Uterus (tissue), 3 donors: ENCODE measurements at regions not wholly inside any gene's neighbourhood (a gene's known extent, or its start where the extent isn't known, plus 50 kb on each side); places are given as distances from the start of the nearest gene placed in this dataset.

ENCODE experiments used
- DNase-seq, 2 donors: peaks; one replicate each; pipeline ENCODE4 v3.0.0-alpha.2; 2019 to 2020
- H3K27ac ChIP-seq, 2 donors: fragments of 200-600 bp; sonication (generic); 1 replicate in 1 of 2; 2 replicates in 1 of 2; pipeline ENCODE4 v1.5.1; 2016 to 2018
- H3K27me3 ChIP-seq, 2 donors: fragments of 200-600 bp; sonication (generic); one replicate each; pipeline ENCODE4 v1.5.1; 2018 to 2019; ENCODE audit warnings: control low read depth in 1 of 2
- H3K36me3 ChIP-seq, 2 donors: fragments of 200-600 bp; sonication (generic); one replicate each; pipeline ENCODE4 v1.5.1; 2019; ENCODE audit warnings: control low read depth in 1 of 2
- H3K4me1 ChIP-seq, 2 donors: fragments of 200-600 bp; sonication (generic); one replicate each; pipeline ENCODE4 v1.5.1; 2018 to 2019; ENCODE audit warnings: control low read depth in 1 of 2
- H3K4me3 ChIP-seq, 2 donors: fragments of 200-600 bp; sonication (generic); 1 replicate in 1 of 2; 2 replicates in 1 of 2; pipeline ENCODE4 v1.5.1; 2018 to 2019; ENCODE audit warnings: mild to moderate bottlenecking in 1 of 2
- H3K9me3 ChIP-seq, 2 donors: fragments of 200-600 bp; sonication (generic); one replicate each; pipeline ENCODE4 v1.5.1; 2019; ENCODE audit warnings: control low read depth in 1 of 2
- CTCF ChIP-seq, 4 experiments: fragments of 200-600 bp in 2 of 4; fragments of 450-650 bp in 2 of 4; sonication (generic) in 2 of 4; IDR thresholded peaks; one replicate each; pipeline ENCODE4 v1.5.1; 2016 to 2019; ENCODE audit warnings: antibody characterized with exemption in 4 of 4, mild to moderate bottlenecking in 2 of 4, moderate library complexity in 1 of 4
- POLR2A ChIP-seq, 2 donors: fragments of 450-650 bp; IDR thresholded peaks; one replicate each; pipeline ENCODE4 v1.6.1; 2016; ENCODE audit warnings: antibody characterized with exemption in 2 of 2, mild to moderate bottlenecking in 1 of 2, moderate library complexity in 1 of 2
- intact Hi-C: fragments of 100-400 bp; cut with DNase I; formaldehyde crosslinking; loops from one replicate; pipeline ENCODE4 v1.15.1; 2023; ENCODE audit warnings: low total_unique reads
- donor health status: DM: yes; HTN: yes; CAD: no.

GRCh38 chr2:201957091-201957490, 76.6 kb upstream of the FZD7 start:
- Histone ChIP-seq H3K27me3 (no peaks in the 10 kb centered on the region), H3K4me1 (no peaks in the 10 kb centered on the region), H3K9me3 (no peaks in the 10 kb centered on the region), H3K36me3 (no peaks in the 10 kb centered on the region), H3K27ac (no peak overlapping the region), H3K4me3 (no peak overlapping the region)
- TF ChIP-seq POLR2A (IDR thresholded peaks at IDR 0.05) (no peak), CTCF (IDR thresholded peaks at IDR 0.05) (no peak)
- intact Hi-C loops, result no loop called here
- DNase-seq, result no peak

GRCh38 chr2:201959198-201959597, 74.5 kb upstream of the FZD7 start:
- TF ChIP-seq POLR2A (IDR thresholded peaks at IDR 0.05) (no peak), CTCF (IDR thresholded peaks at IDR 0.05) (no peak)
- Histone ChIP-seq H3K9me3 (no peaks in the 10 kb centered on the region), H3K27ac (no peak overlapping the region), H3K4me3 (no peak overlapping the region), H3K27me3 (no peaks in the 10 kb centered on the region), H3K36me3 (no peaks in the 10 kb centered on the region), H3K4me1 (no peaks in the 10 kb centered on the region)
- DNase-seq, result no peak
- intact Hi-C loops, result no loop called here

- no peaks in the 10 kb centered on the region for H3K4me1 ChIP-seq
- no peak for TF ChIP-seq POLR2A (IDR thresholded peaks at IDR 0.05)
- TF ChIP-seq CTCF (IDR thresholded peaks at IDR 0.05), result no peak
- H3K27me3 ChIP-seq, result no peaks in the 10 kb centered on the region
- H3K9me3 ChIP-seq, result no peaks in the 10 kb centered on the region
- intact Hi-C loops, result no loop called here
- no peak overlapping the region for H3K27ac ChIP-seq
- DNase-seq, result no peak
- no peaks in the 10 kb centered on the region for H3K36me3 ChIP-seq
- H3K4me3 ChIP-seq, result no peak overlapping the region
Observed at GRCh38 chr2:201959626-201960025, 74.0 kb upstream of the FZD7 start.

GRCh38 chr2:201960305-201960704, 73.3 kb upstream of the FZD7 start:
- Histone ChIP-seq H3K27ac (no peak overlapping the region), H3K9me3 (no peaks in the 10 kb centered on the region), H3K36me3 (no peaks in the 10 kb centered on the region), H3K27me3 (no peaks in the 10 kb centered on the region), H3K4me1 (no peaks in the 10 kb centered on the region), H3K4me3 (no peak overlapping the region)
- TF ChIP-seq POLR2A (IDR thresholded peaks at IDR 0.05), result no peak
- no peak for TF ChIP-seq CTCF (IDR thresholded peaks at IDR 0.05)
- DNase-seq, result no peak
- intact Hi-C loops, result no loop called here

GRCh38 chr2:201961401-201961800, 72.3 kb upstream of the FZD7 start:
- no peak for TF ChIP-seq CTCF (IDR thresholded peaks at IDR 0.05)
- no peak for TF ChIP-seq POLR2A (IDR thresholded peaks at IDR 0.05)
- H3K27ac ChIP-seq, result no peak overlapping the region
- H3K4me1 ChIP-seq, result no peaks in the 10 kb centered on the region
- H3K4me3 ChIP-seq, result no peak overlapping the region
- intact Hi-C loops, result no loop called here
- DNase-seq, result no peak
- no peaks in the 10 kb centered on the region for H3K27me3 ChIP-seq
- H3K9me3 ChIP-seq, result no peaks in the 10 kb centered on the region
- no peaks in the 10 kb centered on the region for H3K36me3 ChIP-seq
